OCI-M1 (cell line): ENCODE measurements at regions not wholly inside any gene's neighbourhood (a gene's known extent, or its start where the extent isn't known, plus 50 kb on each side); places are given as distances from the start of the nearest gene placed in this dataset.

Source experiments
- DNase-seq: peaks from one replicate; lab custom pipeline; 2025; lab: John Stamatoyannopoulos, UW

DNA sequence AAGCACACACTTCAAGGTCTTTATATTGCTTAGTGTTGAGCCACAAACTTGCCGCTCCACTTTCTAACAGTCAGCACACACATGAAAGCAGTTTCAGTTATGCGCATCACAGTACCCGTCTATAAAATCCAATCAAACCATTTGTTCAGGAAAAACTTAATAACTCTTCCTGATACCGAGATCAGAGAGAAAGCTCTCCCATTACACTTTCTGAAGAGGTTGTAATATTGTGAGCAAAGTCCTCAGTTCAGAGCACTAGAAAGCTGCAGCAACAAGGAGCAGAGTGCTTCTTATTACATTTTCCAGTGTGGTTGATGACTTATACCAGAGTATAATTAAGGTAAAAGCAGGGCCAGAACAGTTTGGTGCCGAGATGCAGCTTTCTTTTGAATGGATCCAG, 102.8 kb upstream of the F3 start:
- no peak for DNase-seq

DNA sequence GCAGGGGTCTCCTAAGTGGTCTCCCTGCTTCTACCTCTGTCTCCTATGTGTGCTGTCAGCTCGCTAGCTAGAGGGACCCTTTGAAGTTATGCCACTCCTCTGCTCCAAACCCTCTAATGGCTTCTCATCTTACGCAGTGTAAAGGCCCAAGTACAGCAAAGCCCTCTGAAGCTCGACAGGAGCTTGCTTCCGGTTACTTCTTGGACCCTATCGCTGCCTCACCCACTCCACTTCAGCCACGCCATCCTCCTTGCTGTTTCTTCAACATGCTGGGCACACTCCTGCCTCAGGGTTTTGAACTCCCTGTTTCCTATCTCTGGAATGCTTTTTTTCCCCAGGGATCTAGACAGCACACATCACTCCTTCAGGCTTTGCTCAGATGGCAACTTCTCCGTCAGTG, 102.3 kb upstream of the F3 start:
- DNase-seq: no peak

- DNase-seq: no peak
Observed at GRCh38 chr1:94642617-94643321, 101.2 kb upstream of the F3 start.

DNA sequence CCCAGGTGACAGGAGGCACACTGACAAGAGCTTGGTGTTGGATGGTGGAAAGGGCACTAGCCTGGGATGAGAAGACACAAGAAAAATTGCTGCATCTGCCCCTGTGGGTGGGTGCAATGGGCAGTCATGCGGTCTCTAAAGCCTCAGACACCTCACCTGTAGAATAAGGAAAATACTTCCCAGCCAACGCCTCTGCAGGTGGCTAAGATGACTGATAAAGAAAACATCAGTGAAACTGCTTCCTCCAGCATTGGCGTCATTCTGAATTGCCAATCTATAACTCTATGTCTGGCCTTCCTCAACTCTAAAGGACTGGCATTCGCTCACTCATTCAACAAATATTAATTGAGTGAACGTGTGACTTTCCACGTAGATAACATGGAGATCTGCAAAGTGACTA, 100.4 kb upstream of the F3 start:
- no peak for DNase-seq

- no peak for DNase-seq
Observed at GRCh38 chr1:94640125-94640524, 98.6 kb upstream of the F3 start.

- no peak for DNase-seq
Observed at GRCh38 chr1:94637121-94637520, 95.6 kb upstream of the F3 start.

GRCh38 chr1:94636624-94637023, 95.1 kb upstream of the F3 start:
- DNase-seq: no peak

DNA sequence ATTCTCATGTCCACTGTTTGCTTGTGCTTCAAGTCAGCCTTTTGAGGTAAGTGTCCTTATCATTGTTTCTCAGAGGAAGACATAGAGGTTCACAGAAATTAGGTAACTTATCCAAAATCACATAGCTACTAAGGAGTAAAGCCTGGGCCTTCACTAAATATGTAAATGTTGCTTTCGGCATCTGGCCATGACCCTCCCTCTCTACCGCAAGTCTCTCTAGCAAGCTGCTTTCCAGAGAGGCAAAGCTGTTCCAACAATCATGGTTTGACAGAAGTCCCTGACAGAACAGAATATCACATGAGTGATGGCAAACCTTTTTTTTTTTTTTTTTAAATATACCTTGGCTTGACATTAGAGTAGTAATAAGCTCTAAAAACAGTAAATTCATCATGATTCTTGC, 94.5 kb upstream of the F3 start:
- DNase-seq: no peak

DNA sequence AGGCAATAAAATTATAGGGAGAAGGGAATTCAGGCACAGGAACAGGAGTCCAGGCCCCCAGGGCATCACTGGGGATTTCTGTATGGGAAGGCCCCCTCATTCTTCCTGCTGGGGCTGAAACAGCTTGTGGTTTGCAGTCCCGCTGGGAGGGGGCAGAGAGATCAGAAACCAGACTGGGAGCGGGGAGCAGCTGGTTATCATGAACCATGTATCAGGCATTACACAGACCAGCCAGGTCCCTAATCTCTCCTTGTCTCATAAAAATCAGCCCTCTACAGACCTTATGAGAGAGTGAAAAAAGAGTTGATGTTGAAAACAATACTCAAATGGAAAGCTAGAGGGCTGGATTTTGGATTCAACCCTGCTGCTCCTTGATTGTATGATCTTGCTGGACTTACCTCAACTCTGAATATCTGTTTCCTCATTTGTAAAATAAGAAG, 93.4 kb upstream of the F3 start:
- DNase-seq: peak; percentile 85

- no peak for DNase-seq
Observed at GRCh38 chr1:94633051-94633450, 91.5 kb upstream of the F3 start.

DNA sequence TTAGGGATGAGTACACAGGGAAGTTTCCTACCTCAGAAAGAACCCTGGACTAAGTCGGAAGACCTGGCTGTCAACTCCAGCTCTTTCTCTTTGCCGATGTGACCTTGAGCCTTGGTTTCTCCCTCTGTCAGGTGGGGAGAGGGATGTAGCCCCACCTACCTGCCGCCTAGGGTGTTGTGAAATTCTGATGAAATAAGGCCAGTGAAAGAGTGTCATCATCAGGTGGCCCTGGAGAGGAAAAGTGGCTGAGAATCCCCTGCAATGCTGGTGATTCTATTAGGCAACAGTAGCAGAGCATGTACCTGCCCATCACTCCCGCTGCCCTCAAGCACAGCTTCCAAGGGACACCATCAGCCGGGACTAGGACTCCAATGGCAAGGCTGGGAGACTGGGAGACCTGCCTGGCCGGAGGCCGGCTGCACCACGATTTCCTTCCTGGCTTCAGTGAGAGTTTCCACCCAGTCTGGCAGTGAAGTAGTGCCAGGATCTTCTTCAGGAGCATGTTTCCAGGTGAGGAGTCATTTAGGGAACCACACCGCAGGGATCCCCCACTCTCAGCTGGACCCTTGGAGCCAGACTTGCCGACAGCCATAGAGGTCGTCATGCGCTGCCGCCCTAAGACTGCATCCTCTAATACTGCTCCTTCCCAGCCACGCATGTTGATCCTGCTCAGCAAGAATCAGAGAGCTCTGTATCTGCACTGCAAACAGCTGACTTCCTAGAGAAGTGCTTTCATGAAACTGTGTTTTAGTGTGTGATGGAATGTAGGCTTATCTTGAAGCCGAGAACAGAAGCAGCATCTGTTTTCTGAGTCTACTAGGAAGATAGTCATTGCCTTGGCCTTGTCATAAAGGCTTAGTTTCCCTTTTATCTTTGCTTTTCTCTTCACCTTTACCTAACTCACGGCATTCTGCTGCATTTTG, 88.0 kb upstream of the F3 start:
- no peak for DNase-seq

DNA sequence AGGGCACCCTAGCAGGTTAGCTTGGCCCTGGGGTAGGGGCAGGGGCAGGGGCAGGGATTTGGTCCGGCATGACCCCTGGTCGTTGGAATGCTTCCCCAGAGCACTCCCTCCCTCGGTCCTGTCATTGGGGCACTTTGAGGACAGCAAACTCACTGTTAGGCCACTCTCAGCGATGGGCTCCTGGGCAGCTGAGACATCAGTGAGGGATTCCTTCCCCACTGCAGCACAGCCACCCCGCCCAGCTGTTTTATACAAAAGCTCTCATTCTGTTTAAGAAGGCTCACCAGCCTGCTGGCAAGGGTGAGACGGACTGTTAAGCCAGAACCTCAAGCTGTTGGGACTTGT, 86.9 kb upstream of the F3 start:
- DNase-seq: no peak

- no peak for DNase-seq
Observed at GRCh38 chr1:94627771-94628498, 86.4 kb upstream of the F3 start.

- DNase-seq: no peak
Observed at GRCh38 chr1:94624203-94624602, 82.6 kb upstream of the F3 start.

GRCh38 chr1:94623560-94624148, 82.1 kb upstream of the F3 start:
- DNase-seq: no peak

GRCh38 chr1:94622757-94623156, 81.2 kb upstream of the F3 start:
- DNase-seq: no peak

- DNase-seq: no peak
Observed at GRCh38 chr1:94621802-94622201, 80.2 kb upstream of the F3 start.

GRCh38 chr1:94621395-94621794, 79.8 kb upstream of the F3 start:
- peak; percentile 25 for DNase-seq

DNA sequence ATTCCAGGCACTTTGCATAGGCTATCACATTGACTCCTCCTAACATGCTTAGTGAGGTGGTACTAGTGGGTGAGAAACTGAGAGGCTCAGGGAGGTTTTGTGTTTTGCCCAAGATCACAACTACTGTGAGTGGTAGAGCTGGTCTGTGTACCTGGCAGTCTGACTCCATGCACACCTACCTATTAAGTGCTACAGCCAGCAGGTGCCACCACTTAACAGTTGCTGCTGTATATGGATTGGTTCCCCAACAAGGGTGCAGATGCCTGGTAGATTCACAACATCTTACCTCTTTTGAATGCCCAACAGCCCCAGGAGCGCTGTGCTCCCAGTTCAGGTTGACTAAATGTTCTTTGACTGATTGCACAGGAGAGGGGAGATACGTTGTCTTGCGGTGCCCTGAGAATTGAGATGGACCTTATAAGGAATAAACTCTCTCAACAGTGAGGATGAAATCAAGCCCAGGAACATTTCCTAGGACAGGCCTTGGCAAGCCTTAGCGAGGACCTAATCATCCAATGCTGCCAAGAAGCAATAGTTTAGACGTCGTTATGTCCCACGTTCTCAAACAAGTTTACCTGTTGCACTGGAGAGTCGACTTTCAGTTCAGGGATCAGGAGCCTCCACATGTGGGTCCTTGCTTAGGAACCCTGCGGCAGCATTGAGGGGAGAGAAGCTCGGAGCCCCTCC, 78.9 kb upstream of the F3 start:
- no peak for DNase-seq

- DNase-seq: no peak
Observed at GRCh38 chr1:94619731-94620130, 78.2 kb upstream of the F3 start.

- DNase-seq: no peak
Observed at GRCh38 chr1:94617957-94618739, 76.6 kb upstream of the F3 start.
